ENCODE measurements at regions not wholly inside any gene's neighbourhood (a gene's known extent, or its start where the extent isn't known, plus 50 kb on each side); places are given as distances from the start of the nearest gene placed in this dataset.

- H3K56ac ChIP-seq (replicated peaks; ENCODE audit: insufficient read length, low read depth, low read length), result no peak overlapping the region
- H3K4me2 ChIP-seq (ENCODE audit: insufficient read depth in 1 of 2, low read depth in 2 of 2, low read length in 2 of 2), result no peak overlapping the region; a peak in 1 of 4 replicates
- no peak for TF ChIP-seq EP300 (IDR thresholded peaks at IDR 0.05; ENCODE audit: borderline replicate concordance in 1 of 2, low read depth in 2 of 2, low read length in 2 of 2)
- TF ChIP-seq KDM4A (IDR thresholded peaks at IDR 0.05; ENCODE audit: low read depth, low read length, severe bottlenecking), result no peak
- TF ChIP-seq TAF7 (optimal IDR thresholded peaks at IDR 0.05; ENCODE audit: borderline replicate concordance, low read depth, low read length), result no peak
- no peak for TF ChIP-seq POLR2AphosphoS5 (IDR thresholded peaks at IDR 0.05; ENCODE audit: low read depth, low read length)
- TF ChIP-seq HDAC2 (IDR thresholded peaks at IDR 0.05; ENCODE audit: borderline replicate concordance in 1 of 2, low read depth in 2 of 2, low read length in 2 of 2), result no peak
- TF ChIP-seq JUND (IDR thresholded peaks at IDR 0.05; ENCODE audit: low read length), result no peak
- TF ChIP-seq SP2 (IDR thresholded peaks at IDR 0.05; ENCODE audit: low read length), result no peak
- TF ChIP-seq RBBP5 (IDR thresholded peaks at IDR 0.05; ENCODE audit: borderline replicate concordance, low read depth, low read length), result no peak
- TF ChIP-seq EGR1 (IDR thresholded peaks at IDR 0.05; ENCODE audit: borderline replicate concordance, low read depth, low read length), result no peak
- no peak for TF ChIP-seq YY1 (IDR thresholded peaks at IDR 0.05; ENCODE audit: low read depth, low read length)
Observed at GRCh38 chr7:115680921-115681320, 349.6 kb downstream of the TFEC start.

More at GRCh38 chr7:115680921-115681320, 349.6 kb downstream of the TFEC start:
- Histone ChIP-seq H4K20me1 (replicated peaks in 1 of 2; ENCODE audit: control insufficient read depth in 1 of 2, insufficient read depth in 2 of 2, low read length in 2 of 2) (no peaks in the 10 kb centered on the region), H3K36me3 (ENCODE audit: control insufficient read depth in 2 of 4, insufficient read depth in 4 of 4, low read length in 3 of 4) (no peaks in the 10 kb centered on the region), H4K8ac (ENCODE audit: extremely low read depth, insufficient read depth, low read length) (no peak overlapping the region), H3K9me3 (ENCODE audit: insufficient read depth in 2 of 2, low read depth in 1 of 2, low read length in 1 of 2) (no peaks in the 10 kb centered on the region), H3K18ac (ENCODE audit: extremely low read depth, low read length) (no peak overlapping the region), H3K14ac (ENCODE audit: insufficient read length) (no peak overlapping the region), H2BK120ac (replicated peaks; ENCODE audit: low read depth, low read length) (no peak overlapping the region), H2BK12ac (ENCODE audit: low read depth, low read length) (no peak overlapping the region), H3K4me3 (ENCODE audit: extremely low read depth in 1 of 4, insufficient read depth in 2 of 4, low read depth in 3 of 4, low read length in 4 of 4) (no peak overlapping the region), H2BK20ac (ENCODE audit: low read length) (no peak overlapping the region), H4K5ac (ENCODE audit: insufficient read length, low read depth, low read length) (no peak overlapping the region), H2BK15ac (ENCODE audit: low read length) (no peak overlapping the region), H3K4ac (replicated peaks; ENCODE audit: insufficient read length, low read depth, low read length) (no peak overlapping the region), H2AFZ (ENCODE audit: low read length) (peak overlapping the region; percentile 89; the same call in 1 of the 2 replicates), H3K27me3 (replicated peaks in 1 of 4; ENCODE audit: control insufficient read depth in 3 of 4, extremely low read depth in 1 of 4, insufficient read depth in 3 of 4, low read length in 3 of 4) (peaks cover 0 to 1% (median 0%) of the 10 kb centered on the region in 4 experiments; a peak in 1 of 7 replicates), H2AK5ac (ENCODE audit: low read depth, low read length) (no peak overlapping the region), H3K79me1 (ENCODE audit: low read depth, low read length) (no peaks in the 10 kb centered on the region; the same call in 1 of the 2 replicates), H3K9ac (replicated peaks in 1 of 4; ENCODE audit: extremely low read depth in 1 of 4, low read depth in 3 of 4, low read length in 3 of 4) (no peak overlapping the region), H3K79me2 (ENCODE audit: control insufficient read depth in 1 of 2, insufficient read depth in 2 of 2, low read length in 2 of 2) (no peaks in the 10 kb centered on the region), H3K23me2 (ENCODE audit: low read depth, low read length) (no peaks in the 10 kb centered on the region), H3K27ac (ENCODE audit: low read depth, low read length) (no peak overlapping the region), H3K23ac (ENCODE audit: insufficient read length) (no peak overlapping the region), H2BK5ac (ENCODE audit: low read depth, low read length) (no peak overlapping the region), H4K91ac (replicated peaks; ENCODE audit: insufficient read length, low read length) (no peak overlapping the region), H3K4me1 (replicated peaks in 1 of 4; ENCODE audit: control insufficient read depth in 3 of 4, insufficient read depth in 4 of 4, low read length in 3 of 4) (peaks cover 0 to 6% (median 1%) of the 10 kb centered on the region in 4 experiments; a peak in 2 of 7 replicates)
- 71% methylated on average over 3 of the region's 3 CpGs; no CpG with 5 or more reads in 1 of the 2 experiments for WGBS, 2 experiments (ENCODE audit: extremely low coverage in 1 of 2, insufficient coverage in 1 of 2, insufficient read length in 1 of 2, insufficient replicate concordance in 2 of 2, low coverage in 1 of 2, low lambda C conversion rate in 2 of 2, missing lambda C conversion rate in 1 of 2)
- no peak for DNase-seq (ENCODE audit: low read depth in 1 of 2, low spot score in 2 of 2)
- POLR2A ChIA-PET (ENCODE audit: partially characterized antibody), result no interaction called here
- FAIRE-seq, result peak; percentile 7
- CTCF ChIA-PET (ENCODE audit: partially characterized antibody), result interaction anchor here (0.6 to 2.3 kb wide), 19 partner anchors 10 to 1599 kb away, joined by 3 to 18 read pairs (median 4); partner anchors contain the start of gene FOXP2
